HCT116 (cell line): ENCODE measurements at regions not wholly inside any gene's neighbourhood (a gene's known extent, or its start where the extent isn't known, plus 50 kb on each side); places are given as distances from the start of the nearest gene placed in this dataset.

ENCODE experiments used
- ATAC-seq: fragments of 200-7000 bp; cut with Tn5 transposase; 2 replicates; pipeline ENCODE4 v1.9.1; 2020; ENCODE audit warnings: mild to moderate bottlenecking, moderate library complexity
- BruUV-seq: library from RNA; stranded (reverse); fragments of 400-500 nt; replicated peaks from 2 replicates; lab custom pipeline; 2021; lab: Mats Ljungman, UMichigan
- CTCF ChIA-PET: fragments of 300-600 bp; sonication (Branson Sonifier 250); formaldehyde crosslinking; loops from one replicate; lab custom pipeline; 2021; ENCODE audit warnings: antibody characterized with exemption; lab: Charles Lee
- POLR2A ChIA-PET: fragments of 300-600, 350-600 bp; sonication (Branson Sonifier 250); formaldehyde crosslinking; loops from one replicate; lab custom pipeline; 2021; ENCODE audit warnings: antibody characterized with exemption; lab: Charles Lee
- RAD21 ChIA-PET, 2 experiments: fragments of 300-600 bp; sonication (Branson Sonifier 250); formaldehyde crosslinking; loops; one replicate each; lab custom pipeline; 2023; ENCODE audit warnings: low total read pairs in 2 of 2; ENCODE audit not compliant: uncharacterized antibody in 2 of 2, unreplicated experiment in 2 of 2, low non-redundant PET in 1 of 2; lab: Charles Lee
- DNase-seq: peaks from one replicate; pipeline ENCODE4 v3.0.0-alpha.2; 2010; ENCODE audit warnings: low read depth, low spot score
- H2AFZ ChIP-seq: fragments of 200-600 bp; shearing (Covaris generic), sonication (generic); 2 replicates; pipeline ENCODE4 v1.6.1; 2017; ENCODE audit warnings: low read depth, mixed run types, mixed read lengths, antibody characterized with exemption, low read length; ENCODE audit not compliant: poor library complexity, severe bottlenecking
- H3K27ac ChIP-seq: 2 replicates; pipeline ENCODE4 v1.5.1; 2012; ENCODE audit warnings: low read depth, low read length
- H3K27me3 ChIP-seq: fragments of 200-600 bp; sonication (generic); 2 replicates; pipeline ENCODE4 v1.6.1; 2016; ENCODE audit warnings: mixed run types, low read length, mixed read lengths; ENCODE audit not compliant: insufficient read depth
- H3K36me3 ChIP-seq, 2 experiments: fragments of 200-500 bp in 1 of 2; fragments of 200-600 bp in 1 of 2; sonication (Bioruptor generic) in 1 of 2; sonication (generic) in 1 of 2; 2 replicates each; pipeline versions ENCODE4 v1.5.1 to v1.6.1; 2014 to 2016; ENCODE audit warnings: low read length in 2 of 2, inconsistent platforms in 1 of 2, mixed read lengths in 1 of 2, mixed run types in 1 of 2; ENCODE audit not compliant: insufficient read depth in 2 of 2, control insufficient read depth in 1 of 2
- H3K4me1 ChIP-seq, 2 experiments: fragments of 200-600 bp in 1 of 2; sonication (generic) in 1 of 2; 2 replicates each; pipeline versions ENCODE4 v1.5.1 to v1.6.1; 2012 to 2017; ENCODE audit warnings: low read length in 2 of 2, inconsistent platforms in 1 of 2, mild to moderate bottlenecking in 1 of 2, mixed read lengths in 1 of 2, mixed run types in 1 of 2, moderate library complexity in 1 of 2; ENCODE audit not compliant: insufficient read depth in 2 of 2, control insufficient read depth in 1 of 2
- H3K4me2 ChIP-seq: fragments of 200-600 bp; sonication (generic); 2 replicates; pipeline ENCODE4 v1.6.1; 2017; ENCODE audit warnings: mixed run types, low read length, mixed read lengths
- H3K4me3 ChIP-seq, 2 experiments: fragments of 200-600 bp in 1 of 2; sonication (generic) in 1 of 2; replicated peaks in 1 of 2; 2 replicates each; pipeline ENCODE4 v1.5.1; 2011 to 2016; ENCODE audit warnings: low read length in 2 of 2, control low read depth in 1 of 2, low read depth in 1 of 2, mild to moderate bottlenecking in 1 of 2, mixed read lengths in 1 of 2, mixed run types in 1 of 2
- H3K79me2 ChIP-seq: fragments of 200-600 bp; sonication (generic); 2 replicates; pipeline ENCODE4 v1.6.1; 2017; ENCODE audit warnings: mild to moderate bottlenecking, mixed run types, low read length, moderate library complexity, mixed read lengths; ENCODE audit not compliant: insufficient read depth
- H3K9ac ChIP-seq: fragments of 200-600 bp; sonication (generic); 2 replicates; pipeline ENCODE4 v1.6.1; 2016; ENCODE audit warnings: low read length, mixed read lengths
- H3K9me2 ChIP-seq: fragments of 200-600 bp; sonication (generic), shearing (Covaris generic); 2 replicates; pipeline ENCODE4 v1.6.1; 2017; ENCODE audit warnings: mixed run types, mild to moderate bottlenecking, moderate library complexity; ENCODE audit not compliant: insufficient read depth
- H3K9me3 ChIP-seq, 2 experiments: fragments of 200-500 bp in 1 of 2; fragments of 200-600 bp in 1 of 2; sonication (Bioruptor generic) in 1 of 2; sonication (generic) in 1 of 2; 2 replicates each; pipeline ENCODE4 v1.6.1; 2014 to 2017; ENCODE audit warnings: low read length in 2 of 2, mixed read lengths in 2 of 2, inconsistent platforms in 1 of 2, low read depth in 1 of 2, mild to moderate bottlenecking in 1 of 2, mixed run types in 1 of 2, moderate library complexity in 1 of 2; ENCODE audit not compliant: control insufficient read depth in 1 of 2, insufficient read depth in 1 of 2
- H4K20me1 ChIP-seq: fragments of 200-600 bp; sonication (generic), shearing (Covaris generic); 2 replicates; pipeline ENCODE4 v1.6.1; 2017; ENCODE audit warnings: mixed run types, mild to moderate bottlenecking, moderate library complexity; ENCODE audit not compliant: insufficient read depth
- CEBPB ChIP-seq: IDR thresholded peaks from 2 replicates; pipeline ENCODE4 v1.6.1; 2012; ENCODE audit warnings: low read depth
- EGR1 ChIP-seq: IDR thresholded peaks from 2 replicates; pipeline ENCODE4 v1.6.1; 2012; ENCODE audit warnings: low read depth
- ELF1 ChIP-seq: IDR thresholded peaks from 2 replicates; pipeline ENCODE4 v1.6.1; 2012; ENCODE audit warnings: low read depth, borderline replicate concordance
- EZH2 ChIP-seq: fragments of 200-600 bp; sonication (generic); IDR thresholded peaks from 2 replicates; pipeline ENCODE4 v1.6.1; 2017; ENCODE audit warnings: antibody characterized with exemption, mixed run types
- EZH2phosphoT487 ChIP-seq: fragments of 200-600 bp; IDR thresholded peaks from 2 replicates; pipeline ENCODE4 v1.6.1; 2018; ENCODE audit warnings: antibody characterized with exemption, borderline replicate concordance
- SIN3A ChIP-seq: IDR thresholded peaks from 2 replicates; pipeline ENCODE4 v1.6.1; 2012; ENCODE audit warnings: low read depth
- intact Hi-C: fragments of 100-400 bp; cut with micrococcal nuclease; formaldehyde crosslinking; loops from 2 replicates; pipeline ENCODE4 v1.10.0; 2022
- TF ChIP-seq, protein P1 (sequence below), 3 experiments: fragments of 200-600 bp in 1 of 3; sonication (generic) in 1 of 3; IDR thresholded peaks in 2 of 3; conservative IDR thresholded peaks in 1 of 3; 2 replicates each; pipeline ENCODE4 v1.5.1; 2012 to 2017; ENCODE audit warnings: low read depth in 2 of 3, low read length in 2 of 3, antibody characterized with exemption in 1 of 3, borderline replicate concordance in 1 of 3, control low read depth in 1 of 3, mild to moderate bottlenecking in 1 of 3, mixed read lengths in 1 of 3, mixed run types in 1 of 3, moderate library complexity in 1 of 3; ENCODE audit not compliant: insufficient read depth in 1 of 3
- TF ChIP-seq, protein P2 (sequence below): IDR thresholded peaks from 2 replicates; pipeline ENCODE4 v1.6.1; 2011; ENCODE audit warnings: mild to moderate bottlenecking, low read length, moderate library complexity; ENCODE audit not compliant: insufficient replicate concordance; ENCODE audit errors: extremely low read depth
- TF ChIP-seq, protein P3 (sequence below): IDR thresholded peaks from 2 replicates; pipeline ENCODE4 v1.6.1; 2012
- TF ChIP-seq, protein P4 (sequence below): IDR thresholded peaks from 2 replicates; pipeline ENCODE4 v1.6.1; 2012; ENCODE audit warnings: low read depth

DNA sequence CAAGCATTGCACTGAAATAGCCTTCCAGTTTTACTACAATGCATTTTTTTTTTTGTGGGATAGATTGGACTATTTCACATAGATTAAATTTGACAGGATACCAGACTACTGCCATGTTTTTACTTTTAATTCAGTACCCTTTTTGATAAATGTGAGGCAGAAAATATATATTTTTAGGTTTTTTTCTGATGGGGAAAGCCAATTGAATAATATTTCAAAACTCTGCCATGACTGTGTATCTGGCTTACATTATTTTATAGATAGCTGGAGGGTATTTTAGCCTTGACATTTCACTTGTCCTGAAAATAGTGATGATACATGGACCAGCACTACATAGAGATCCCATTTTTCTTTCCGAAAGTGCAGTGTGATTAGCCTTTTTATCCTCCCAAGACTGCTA lies 133.5 kb upstream of the PRR16 start:
- DNase-seq (no peak), ATAC-seq (no peak)
- no peak overlapping the region for H2AFZ ChIP-seq
- H3K27ac ChIP-seq, result no peak overlapping the region
- no peaks in the 10 kb centered on the region for H3K4me1 ChIP-seq
- no peaks in the 10 kb centered on the region for H3K9me2 ChIP-seq
- POLR2A ChIA-PET, result no interaction called here
- CTCF ChIA-PET, result no interaction called here
- RAD21 ChIA-PET, result no interaction called here
- no peaks in the 10 kb centered on the region for H4K20me1 ChIP-seq
- no peaks in the 10 kb centered on the region for H3K27me3 ChIP-seq
- H3K4me3 ChIP-seq, result no peak overlapping the region
- TF ChIP-seq EZH2, result no peak
- TF ChIP-seq EGR1, result no peak
- no peak for TF ChIP-seq ELF1
- no peak for TF ChIP-seq CEBPB
- TF ChIP-seq, protein P1, sequence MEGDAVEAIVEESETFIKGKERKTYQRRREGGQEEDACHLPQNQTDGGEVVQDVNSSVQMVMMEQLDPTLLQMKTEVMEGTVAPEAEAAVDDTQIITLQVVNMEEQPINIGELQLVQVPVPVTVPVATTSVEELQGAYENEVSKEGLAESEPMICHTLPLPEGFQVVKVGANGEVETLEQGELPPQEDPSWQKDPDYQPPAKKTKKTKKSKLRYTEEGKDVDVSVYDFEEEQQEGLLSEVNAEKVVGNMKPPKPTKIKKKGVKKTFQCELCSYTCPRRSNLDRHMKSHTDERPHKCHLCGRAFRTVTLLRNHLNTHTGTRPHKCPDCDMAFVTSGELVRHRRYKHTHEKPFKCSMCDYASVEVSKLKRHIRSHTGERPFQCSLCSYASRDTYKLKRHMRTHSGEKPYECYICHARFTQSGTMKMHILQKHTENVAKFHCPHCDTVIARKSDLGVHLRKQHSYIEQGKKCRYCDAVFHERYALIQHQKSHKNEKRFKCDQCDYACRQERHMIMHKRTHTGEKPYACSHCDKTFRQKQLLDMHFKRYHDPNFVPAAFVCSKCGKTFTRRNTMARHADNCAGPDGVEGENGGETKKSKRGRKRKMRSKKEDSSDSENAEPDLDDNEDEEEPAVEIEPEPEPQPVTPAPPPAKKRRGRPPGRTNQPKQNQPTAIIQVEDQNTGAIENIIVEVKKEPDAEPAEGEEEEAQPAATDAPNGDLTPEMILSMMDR (IDR thresholded peaks at IDR 0.05 in 2 of 3, conservative IDR thresholded peaks at IDR 0.05 in 1 of 3; ENCODE audit: borderline replicate concordance in 1 of 3, insufficient read depth in 1 of 3, low read depth in 2 of 3, low read length in 2 of 3), result no peak
- no peak for TF ChIP-seq EZH2phosphoT487
- TF ChIP-seq, protein P2, sequence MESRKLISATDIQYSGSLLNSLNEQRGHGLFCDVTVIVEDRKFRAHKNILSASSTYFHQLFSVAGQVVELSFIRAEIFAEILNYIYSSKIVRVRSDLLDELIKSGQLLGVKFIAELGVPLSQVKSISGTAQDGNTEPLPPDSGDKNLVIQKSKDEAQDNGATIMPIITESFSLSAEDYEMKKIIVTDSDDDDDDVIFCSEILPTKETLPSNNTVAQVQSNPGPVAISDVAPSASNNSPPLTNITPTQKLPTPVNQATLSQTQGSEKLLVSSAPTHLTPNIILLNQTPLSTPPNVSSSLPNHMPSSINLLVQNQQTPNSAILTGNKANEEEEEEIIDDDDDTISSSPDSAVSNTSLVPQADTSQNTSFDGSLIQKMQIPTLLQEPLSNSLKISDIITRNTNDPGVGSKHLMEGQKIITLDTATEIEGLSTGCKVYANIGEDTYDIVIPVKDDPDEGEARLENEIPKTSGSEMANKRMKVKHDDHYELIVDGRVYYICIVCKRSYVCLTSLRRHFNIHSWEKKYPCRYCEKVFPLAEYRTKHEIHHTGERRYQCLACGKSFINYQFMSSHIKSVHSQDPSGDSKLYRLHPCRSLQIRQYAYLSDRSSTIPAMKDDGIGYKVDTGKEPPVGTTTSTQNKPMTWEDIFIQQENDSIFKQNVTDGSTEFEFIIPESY, result no peak
- TF ChIP-seq, protein P3, sequence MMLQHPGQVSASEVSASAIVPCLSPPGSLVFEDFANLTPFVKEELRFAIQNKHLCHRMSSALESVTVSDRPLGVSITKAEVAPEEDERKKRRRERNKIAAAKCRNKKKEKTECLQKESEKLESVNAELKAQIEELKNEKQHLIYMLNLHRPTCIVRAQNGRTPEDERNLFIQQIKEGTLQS, result no peak
- TF ChIP-seq SIN3A, result no peak
- TF ChIP-seq, protein P4, sequence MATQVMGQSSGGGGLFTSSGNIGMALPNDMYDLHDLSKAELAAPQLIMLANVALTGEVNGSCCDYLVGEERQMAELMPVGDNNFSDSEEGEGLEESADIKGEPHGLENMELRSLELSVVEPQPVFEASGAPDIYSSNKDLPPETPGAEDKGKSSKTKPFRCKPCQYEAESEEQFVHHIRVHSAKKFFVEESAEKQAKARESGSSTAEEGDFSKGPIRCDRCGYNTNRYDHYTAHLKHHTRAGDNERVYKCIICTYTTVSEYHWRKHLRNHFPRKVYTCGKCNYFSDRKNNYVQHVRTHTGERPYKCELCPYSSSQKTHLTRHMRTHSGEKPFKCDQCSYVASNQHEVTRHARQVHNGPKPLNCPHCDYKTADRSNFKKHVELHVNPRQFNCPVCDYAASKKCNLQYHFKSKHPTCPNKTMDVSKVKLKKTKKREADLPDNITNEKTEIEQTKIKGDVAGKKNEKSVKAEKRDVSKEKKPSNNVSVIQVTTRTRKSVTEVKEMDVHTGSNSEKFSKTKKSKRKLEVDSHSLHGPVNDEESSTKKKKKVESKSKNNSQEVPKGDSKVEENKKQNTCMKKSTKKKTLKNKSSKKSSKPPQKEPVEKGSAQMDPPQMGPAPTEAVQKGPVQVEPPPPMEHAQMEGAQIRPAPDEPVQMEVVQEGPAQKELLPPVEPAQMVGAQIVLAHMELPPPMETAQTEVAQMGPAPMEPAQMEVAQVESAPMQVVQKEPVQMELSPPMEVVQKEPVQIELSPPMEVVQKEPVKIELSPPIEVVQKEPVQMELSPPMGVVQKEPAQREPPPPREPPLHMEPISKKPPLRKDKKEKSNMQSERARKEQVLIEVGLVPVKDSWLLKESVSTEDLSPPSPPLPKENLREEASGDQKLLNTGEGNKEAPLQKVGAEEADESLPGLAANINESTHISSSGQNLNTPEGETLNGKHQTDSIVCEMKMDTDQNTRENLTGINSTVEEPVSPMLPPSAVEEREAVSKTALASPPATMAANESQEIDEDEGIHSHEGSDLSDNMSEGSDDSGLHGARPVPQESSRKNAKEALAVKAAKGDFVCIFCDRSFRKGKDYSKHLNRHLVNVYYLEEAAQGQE, result no peak
- BruUV-seq, result no TSS peak
- H3K79me2 ChIP-seq, result no peaks in the 10 kb centered on the region
- H3K36me3 ChIP-seq, result no peaks in the 10 kb centered on the region
- intact Hi-C loops, result no loop called here
- no peak overlapping the region for H3K9ac ChIP-seq
- H3K9me3 ChIP-seq, result no peaks in the 10 kb centered on the region
- H3K4me2 ChIP-seq, result no peak overlapping the region
